ENCODE measurements at regions not wholly inside any gene's neighbourhood (a gene's known extent, or its start where the extent isn't known, plus 50 kb on each side); places are given as distances from the start of the nearest gene placed in this dataset.

DNA sequence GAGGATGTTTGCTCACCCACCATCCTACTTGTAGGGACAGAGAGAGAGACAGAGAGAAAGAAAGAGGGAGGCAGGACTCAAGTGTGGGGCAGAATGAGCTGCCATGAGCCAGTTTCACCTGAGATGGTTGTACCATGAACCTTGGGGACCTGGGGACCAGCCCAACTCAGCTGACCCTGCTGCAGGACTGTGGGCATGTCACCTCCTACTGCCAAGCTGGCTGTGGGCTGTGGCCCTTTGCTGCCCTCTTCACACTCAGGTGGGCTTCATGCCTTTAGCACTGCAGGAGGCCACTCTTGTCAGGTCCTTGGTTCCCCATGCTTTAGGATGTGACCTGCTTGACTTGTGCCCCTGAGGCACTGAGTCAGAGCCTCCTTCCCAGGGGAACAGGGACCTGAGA is 108.2 kb upstream of the PCBD1 start:
- no peak for TF ChIP-seq CTCF (IDR thresholded peaks at IDR 0.05)
- no peak for TF ChIP-seq EZH2phosphoT487 (IDR thresholded peaks at IDR 0.05)

All from neural progenitor cell (in vitro differentiated cells).